CD14-positive monocyte (primary cell): ENCODE measurements at regions not wholly inside any gene's neighbourhood (a gene's known extent, or its start where the extent isn't known, plus 50 kb on each side); places are given as distances from the start of the nearest gene placed in this dataset.
"Not testable (repeated sequence)": the region's sequence is repeated elsewhere in the genome, so short reads cannot be mapped to it uniquely, and the experiment has no call there.

Experiments used
- DNase-seq, 3 donors: peaks; one replicate each; pipeline ENCODE4 v3.0.0-alpha.2; 2011 to 2022
- H2AFZ ChIP-seq: 2 replicates; pipeline ENCODE4 v1.6.0; 2012; ENCODE audit warnings: mild to moderate bottlenecking, low read depth, low read length, inconsistent platforms; ENCODE audit not compliant: insufficient read depth, poor library complexity, severe bottlenecking
- H3K27ac ChIP-seq, 2 donors: 1 replicate in 1 of 2; 2 replicates in 1 of 2; pipeline ENCODE4 v1.5.1; 2012 to 2013; ENCODE audit warnings: low read length in 2 of 2, control low read depth in 1 of 2, inconsistent platforms in 1 of 2, low read depth in 1 of 2, mild to moderate bottlenecking in 1 of 2
- H3K27me3 ChIP-seq, 2 donors: one replicate each; pipeline versions ENCODE4 v1.6.0 to v1.6.1; 2011 to 2013; ENCODE audit warnings: low read length in 2 of 2; ENCODE audit not compliant: control insufficient read depth in 2 of 2, insufficient read depth in 2 of 2
- H3K36me3 ChIP-seq, 2 donors: replicated peaks in 1 of 2; 1 replicate in 1 of 2; 2 replicates in 1 of 2; pipeline versions ENCODE4 v1.5.1 to v1.6.1; 2012 to 2013; ENCODE audit warnings: low read length in 2 of 2, control low read depth in 1 of 2, inconsistent platforms in 1 of 2, mild to moderate bottlenecking in 1 of 2; ENCODE audit not compliant: insufficient read depth in 2 of 2, control insufficient read depth in 1 of 2
- H3K4me1 ChIP-seq, 2 donors: 1 replicate in 1 of 2; 2 replicates in 1 of 2; pipeline versions ENCODE4 v1.5.1 to v1.6.1; 2012 to 2013; ENCODE audit warnings: low read length in 2 of 2, control low read depth in 1 of 2, inconsistent platforms in 1 of 2, mild to moderate bottlenecking in 1 of 2, moderate library complexity in 1 of 2; ENCODE audit not compliant: insufficient read depth in 2 of 2, control insufficient read depth in 1 of 2
- H3K4me2 ChIP-seq: replicated peaks from 2 replicates; pipeline ENCODE3; 2012; ENCODE audit warnings: low read length, moderate library complexity, mild to moderate bottlenecking; ENCODE audit not compliant: poor library complexity, severe bottlenecking; ENCODE audit errors: extremely low read depth
- H3K4me3 ChIP-seq, 3 experiments: fragments of 200-600 bp in 1 of 3; sonication (generic) in 1 of 3; replicated peaks in 1 of 3; 1 replicate in 2 of 3; 2 replicates in 1 of 3; pipeline ENCODE4 v1.5.1; 2011 to 2013; ENCODE audit warnings: low read length in 3 of 3, mild to moderate bottlenecking in 3 of 3, control low read depth in 2 of 3, low read depth in 2 of 3, inconsistent platforms in 1 of 3, moderate library complexity in 1 of 3
- H3K79me2 ChIP-seq: 2 replicates; pipeline ENCODE4 v1.6.0; 2012; ENCODE audit warnings: mild to moderate bottlenecking, control low read depth, inconsistent platforms, low read length, moderate library complexity; ENCODE audit not compliant: insufficient read depth
- H3K9ac ChIP-seq: 2 replicates; pipeline ENCODE4 v1.6.0; 2017; ENCODE audit warnings: low read length, mild to moderate bottlenecking; ENCODE audit not compliant: insufficient read depth, poor library complexity, severe bottlenecking
- H3K9me3 ChIP-seq, 2 donors: replicated peaks in 1 of 2; 1 replicate in 1 of 2; 2 replicates in 1 of 2; pipeline versions ENCODE4 v1.5.1 to v1.6.1; 2012 to 2013; ENCODE audit warnings: low read length in 2 of 2, control low read depth in 1 of 2; ENCODE audit not compliant: control insufficient read depth in 1 of 2, insufficient read depth in 1 of 2
- H4K20me1 ChIP-seq: 2 replicates; pipeline ENCODE4 v1.6.0; 2012; ENCODE audit warnings: mild to moderate bottlenecking, low read length, control low read depth, moderate library complexity; ENCODE audit not compliant: insufficient read depth
- H3K27ac Mint-ChIP-seq, 7 donors: one replicate each; pipeline ENCODE4 v1.8.0; 2020; ENCODE audit warnings: mild to moderate bottlenecking in 7 of 7, mixed read lengths in 7 of 7, moderate library complexity in 6 of 7, inconsistent platforms in 2 of 7
- H3K27me3 Mint-ChIP-seq, 3 donors: one replicate each; pipeline ENCODE4 v1.8.0; 2021 to 2022; ENCODE audit warnings: low read depth in 3 of 3, mild to moderate bottlenecking in 3 of 3, mixed read lengths in 3 of 3, moderate library complexity in 3 of 3, inconsistent platforms in 1 of 3
- H3K36me3 Mint-ChIP-seq, 2 donors: one replicate each; pipeline ENCODE4 v1.8.0; 2020; ENCODE audit warnings: mixed read lengths in 2 of 2, inconsistent platforms in 1 of 2, mild to moderate bottlenecking in 1 of 2
- H3K4me1 Mint-ChIP-seq: one replicate; pipeline ENCODE4 v1.8.0; 2020; ENCODE audit warnings: mild to moderate bottlenecking, mixed read lengths
- H3K4me3 Mint-ChIP-seq, 2 donors: one replicate each; pipeline ENCODE4 v1.8.0; 2020; ENCODE audit warnings: mild to moderate bottlenecking in 2 of 2, mixed read lengths in 2 of 2, moderate library complexity in 1 of 2
- H3K9me3 Mint-ChIP-seq, 7 donors: one replicate each; pipeline ENCODE4 v1.8.0; 2020 to 2022; ENCODE audit warnings: mixed read lengths in 7 of 7, mild to moderate bottlenecking in 6 of 7, moderate library complexity in 6 of 7, inconsistent platforms in 2 of 7
- CTCF ChIP-seq: fragments of 200-600 bp; IDR thresholded peaks from one replicate; pipeline ENCODE4 v1.8.0; 2022; ENCODE audit warnings: antibody characterized with exemption, mild to moderate bottlenecking
- WGBS: methylation state at CpG from one replicate; pipeline ENCODE4 v1.1.5; 2013; ENCODE audit warnings: missing lambda C conversion rate; ENCODE audit not compliant: insufficient coverage; 5-methylcytosine and 5-hydroxymethylcytosine counted together
- intact Hi-C, 2 donors: fragments of 100-400 bp; cut with micrococcal nuclease; formaldehyde crosslinking; loops; one replicate each; pipeline versions ENCODE4 v1.15.0 to v1.15.1; 2023

GRCh38 chr18:11464129-11464528 lies 145.3 kb upstream of the SLC35G4 start:
- DNase-seq = no peak
- Mint-ChIP-seq H3K36me3 (no peaks in the 10 kb centered on the region), H3K4me1 (no peaks in the 10 kb centered on the region), H3K27ac (no peak overlapping the region), H3K27me3 (peaks cover 0 to 2% (median 1%) of the 10 kb centered on the region in 3 donors), H3K4me3 (no peak overlapping the region), H3K9me3 (peaks cover 2 to 13% (median 6%) of the 10 kb centered on the region in 7 donors)
- Histone ChIP-seq H3K9me3 (peaks cover 0 to 12% of the 10 kb centered on the region in 2 donors), H3K4me1 (no peaks in the 10 kb centered on the region), H3K36me3 (no peaks in the 10 kb centered on the region), H3K4me2 (no peak overlapping the region), H4K20me1 (no peaks in the 10 kb centered on the region), H2AFZ (no peak overlapping the region), H3K9ac (no peak overlapping the region), H3K27me3 (no peaks in the 10 kb centered on the region), H3K27ac (no peak overlapping the region), H3K79me2 (no peaks in the 10 kb centered on the region), H3K4me3 (no peak overlapping the region)
- TF ChIP-seq CTCF = no peak
- intact Hi-C loops = no loop called here
- no CpG with 5 or more reads among the region's 2 CpGs for WGBS

GRCh38 chr18:11458447-11458846 lies 150.9 kb upstream of the SLC35G4 start:
- Mint-ChIP-seq H3K36me3 (no peaks in the 10 kb centered on the region), H3K9me3 (peaks cover 0 to 12% (median 4%) of the 10 kb centered on the region in 7 donors), H3K27me3 (peaks cover 0 to 2% (median 2%) of the 10 kb centered on the region in 3 donors), H3K4me3 (no peak overlapping the region), H3K27ac (no peak overlapping the region), H3K4me1 (no peaks in the 10 kb centered on the region)
- Histone ChIP-seq H3K9ac (no peak overlapping the region), H4K20me1 (no peaks in the 10 kb centered on the region), H3K36me3 (no peaks in the 10 kb centered on the region), H3K27ac (no peak overlapping the region), H3K79me2 (no peaks in the 10 kb centered on the region), H3K9me3 (no peaks in the 10 kb centered on the region), H3K27me3 (no peaks in the 10 kb centered on the region), H2AFZ (no peak overlapping the region), H3K4me1 (no peaks in the 10 kb centered on the region), H3K4me2 (no peak overlapping the region), H3K4me3 (no peak overlapping the region)
- WGBS = no CpG with 5 or more reads among the region's 3 CpGs
- no peak for DNase-seq
- intact Hi-C loops = no loop called here
- no peak for TF ChIP-seq CTCF

DNA sequence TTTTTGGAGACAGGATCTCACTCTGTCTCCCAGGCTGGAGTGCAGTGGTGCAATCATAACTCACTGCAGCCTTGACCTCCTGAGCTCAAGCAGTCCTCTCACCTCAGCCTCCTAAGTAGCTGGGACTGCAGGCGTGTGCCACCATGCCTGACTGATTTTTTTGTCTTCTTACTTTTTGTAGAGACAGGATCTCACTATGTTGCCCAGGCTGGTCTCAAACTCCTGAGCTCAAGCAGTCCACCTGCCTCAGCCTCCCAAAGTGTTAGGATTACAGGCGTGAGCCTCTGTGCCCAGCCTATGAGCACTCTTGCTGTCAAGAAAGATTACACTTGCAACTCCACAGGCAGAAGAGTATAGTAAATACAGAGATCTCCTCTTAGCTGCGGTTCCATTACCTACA lies 151.5 kb upstream of the SLC35G4 start:
- H3K4me1 ChIP-seq, H3K27ac ChIP-seq, DNase-seq, H3K36me3 ChIP-seq, H3K4me3 Mint-ChIP-seq, H3K27me3 Mint-ChIP-seq, H2AFZ ChIP-seq, H3K36me3 Mint-ChIP-seq, H3K27ac Mint-ChIP-seq, H3K9ac ChIP-seq, H3K79me2 ChIP-seq, H3K27me3 ChIP-seq, H4K20me1 ChIP-seq, H3K4me3 ChIP-seq, H3K9me3 ChIP-seq, intact Hi-C loops, H3K4me1 Mint-ChIP-seq, H3K4me2 ChIP-seq: not testable (repeated sequence)
- no CpG with 5 or more reads among the region's 3 CpGs for WGBS
- peaks cover 0 to 10% (median 4%) of the 10 kb centered on the region in 7 donors for H3K9me3 Mint-ChIP-seq
